Endothelial cell of umbilical vein (primary cell): ENCODE measurements at regions not wholly inside any gene's neighbourhood (a gene's known extent, or its start where the extent isn't known, plus 50 kb on each side); places are given as distances from the start of the nearest gene placed in this dataset.

Experiments used
- EZH2 ChIP-seq: IDR thresholded peaks from 2 replicates; pipeline ENCODE4 v1.6.1; 2012; ENCODE audit warnings: borderline replicate concordance, low read depth, mild to moderate bottlenecking, moderate library complexity, low read length, inconsistent platforms; ENCODE audit not compliant: severe bottlenecking
- MYC ChIP-seq: IDR thresholded peaks from one replicate; pipeline ENCODE4 v1.6.1; 2011; ENCODE audit warnings: mild to moderate bottlenecking, low read depth, low read length
- POLR2A ChIP-seq: IDR thresholded peaks from 2 replicates; pipeline ENCODE4 v1.6.1; 2012; ENCODE audit warnings: low read depth, mild to moderate bottlenecking, control low read depth, low read length
- TF ChIP-seq, protein P1 (sequence below), 2 donors: IDR thresholded peaks; 1 replicate in 1 of 2; 2 replicates in 1 of 2; pipeline ENCODE4 v1.5.1; 2011; ENCODE audit warnings: low read length in 2 of 2, mild to moderate bottlenecking in 2 of 2, moderate library complexity in 2 of 2, control low read depth in 1 of 2, inconsistent platforms in 1 of 2, low read depth in 1 of 2; ENCODE audit not compliant: insufficient read depth in 1 of 2; ENCODE audit errors: extremely low read depth in 1 of 2

DNA sequence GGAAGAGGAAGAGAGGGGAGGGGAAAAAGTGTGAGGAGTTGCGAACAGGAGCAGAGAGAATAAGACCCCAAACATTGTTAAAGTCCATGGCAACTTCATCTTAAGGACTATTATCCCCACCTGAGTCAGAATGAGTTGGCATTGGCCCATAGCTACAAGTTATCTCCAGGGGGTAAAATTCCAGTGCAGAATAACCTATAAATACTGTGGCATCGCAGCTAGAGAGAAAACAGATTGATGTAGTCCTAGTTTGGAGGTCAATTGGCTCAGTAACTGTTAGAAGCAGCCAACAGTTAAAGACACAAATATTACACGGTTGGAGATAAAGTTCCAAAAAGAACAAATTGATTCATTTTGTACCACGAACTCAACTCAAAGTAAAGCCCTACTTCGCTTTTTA, 313.9 kb upstream of the CCDC54 start:
- TF ChIP-seq EZH2 (no peak), MYC (no peak), POLR2A (no peak)
- TF ChIP-seq, protein P1, sequence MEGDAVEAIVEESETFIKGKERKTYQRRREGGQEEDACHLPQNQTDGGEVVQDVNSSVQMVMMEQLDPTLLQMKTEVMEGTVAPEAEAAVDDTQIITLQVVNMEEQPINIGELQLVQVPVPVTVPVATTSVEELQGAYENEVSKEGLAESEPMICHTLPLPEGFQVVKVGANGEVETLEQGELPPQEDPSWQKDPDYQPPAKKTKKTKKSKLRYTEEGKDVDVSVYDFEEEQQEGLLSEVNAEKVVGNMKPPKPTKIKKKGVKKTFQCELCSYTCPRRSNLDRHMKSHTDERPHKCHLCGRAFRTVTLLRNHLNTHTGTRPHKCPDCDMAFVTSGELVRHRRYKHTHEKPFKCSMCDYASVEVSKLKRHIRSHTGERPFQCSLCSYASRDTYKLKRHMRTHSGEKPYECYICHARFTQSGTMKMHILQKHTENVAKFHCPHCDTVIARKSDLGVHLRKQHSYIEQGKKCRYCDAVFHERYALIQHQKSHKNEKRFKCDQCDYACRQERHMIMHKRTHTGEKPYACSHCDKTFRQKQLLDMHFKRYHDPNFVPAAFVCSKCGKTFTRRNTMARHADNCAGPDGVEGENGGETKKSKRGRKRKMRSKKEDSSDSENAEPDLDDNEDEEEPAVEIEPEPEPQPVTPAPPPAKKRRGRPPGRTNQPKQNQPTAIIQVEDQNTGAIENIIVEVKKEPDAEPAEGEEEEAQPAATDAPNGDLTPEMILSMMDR (IDR thresholded peaks at IDR 0.05; ENCODE audit: extremely low read depth in 1 of 2, insufficient read depth in 1 of 2, low read depth in 1 of 2, low read length in 2 of 2) = no peak
